NCI-H1694 treated with DMSO at 0.1 percent for 48 hours (cell line): ENCODE measurements at regions not wholly inside any gene's neighbourhood (a gene's known extent, or its start where the extent isn't known, plus 50 kb on each side); places are given as distances from the start of the nearest gene placed in this dataset.
"Not testable (repeated sequence)": the region's sequence is repeated elsewhere in the genome, so short reads cannot be mapped to it uniquely, and the experiment has no call there.

Experiments used
- DNase-seq: peaks from one replicate; lab custom pipeline; 2025; lab: John Stamatoyannopoulos, UW

GRCh38 chr5:36782612-36783011 lies 94.0 kb upstream of the NIPBL start:
- DNase-seq, result not testable (repeated sequence)

- DNase-seq, result no peak
Observed at GRCh38 chr5:36786448-36787012, 90.0 kb upstream of the NIPBL start.

DNA sequence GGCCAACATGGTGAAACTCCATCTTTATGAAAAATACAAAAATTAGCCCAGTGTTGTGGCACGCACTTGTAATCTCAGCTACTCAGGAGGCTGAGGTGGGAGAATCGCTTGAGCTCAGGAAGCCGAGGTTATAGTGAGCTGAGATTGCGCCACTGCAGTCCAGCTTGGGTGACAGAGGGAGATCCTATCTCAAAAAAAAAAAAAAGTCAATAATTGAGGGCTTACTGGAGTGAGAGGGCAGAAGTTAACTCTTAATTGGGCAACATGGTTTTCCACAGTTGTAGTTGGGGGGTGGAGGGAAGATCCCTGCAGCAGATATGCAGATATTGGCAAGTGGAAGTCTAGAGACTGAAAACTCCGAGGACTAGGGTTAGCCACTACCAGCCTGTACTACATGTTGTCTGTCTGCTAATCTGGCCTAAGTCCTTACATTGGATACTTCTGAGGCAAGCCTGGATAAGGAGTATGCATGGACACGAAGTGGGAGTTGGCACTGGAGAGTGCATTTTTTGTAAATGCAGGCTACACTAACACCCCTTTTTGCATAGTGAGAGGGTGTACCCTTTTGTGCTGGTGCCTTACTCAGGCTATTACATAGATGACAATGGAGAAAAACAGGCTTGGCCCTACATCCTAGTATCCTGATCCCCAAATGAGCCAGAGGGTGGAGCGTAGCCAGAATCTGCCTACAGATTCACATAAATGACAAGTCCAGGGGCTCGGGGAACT lies 89.0 kb upstream of the NIPBL start:
- no peak for DNase-seq

- DNase-seq, result no peak
Observed at GRCh38 chr5:36790847-36791246, 85.7 kb upstream of the NIPBL start.

GRCh38 chr5:36792560-36793180 lies 83.9 kb upstream of the NIPBL start:
- DNase-seq, result no peak

DNA sequence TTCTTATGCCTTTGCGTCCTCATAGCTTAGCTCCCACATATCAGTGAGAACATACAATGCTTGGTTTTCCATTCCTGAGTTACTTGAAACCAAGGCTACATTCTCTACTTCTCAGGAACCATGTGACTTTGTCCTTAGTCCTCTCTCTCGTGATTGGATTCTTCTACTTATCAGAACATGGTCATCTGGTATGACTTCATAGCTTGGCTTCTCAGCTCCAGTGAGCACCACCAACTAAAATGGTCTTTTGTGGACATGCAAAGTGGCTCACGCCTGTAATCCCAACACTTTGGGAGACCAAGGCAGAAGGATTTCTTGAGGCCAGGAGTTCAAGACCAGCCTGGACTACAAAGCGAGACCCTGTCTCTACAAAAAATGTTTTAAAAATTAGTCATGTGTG lies 81.2 kb upstream of the NIPBL start:
- DNase-seq, result no peak

DNA sequence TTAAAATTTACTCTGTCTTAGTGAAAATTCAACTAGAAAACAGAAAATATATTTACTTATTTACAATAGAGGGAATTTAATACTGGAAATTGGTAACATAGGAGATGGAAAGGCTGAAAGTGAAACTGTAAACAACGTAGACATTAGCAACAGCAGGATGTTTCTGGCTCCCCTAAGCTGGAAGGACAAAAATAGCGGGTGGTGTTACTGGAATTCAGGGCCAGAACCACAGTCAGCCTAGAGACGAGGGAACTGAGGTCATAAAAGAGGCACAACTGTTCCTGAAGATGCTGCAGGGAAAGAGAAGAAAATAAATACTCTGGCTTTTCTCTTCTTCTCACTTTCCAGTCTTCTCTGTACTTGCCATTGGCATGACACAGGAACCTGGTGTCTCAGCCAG lies 80.4 kb upstream of the NIPBL start:
- no peak for DNase-seq

DNA sequence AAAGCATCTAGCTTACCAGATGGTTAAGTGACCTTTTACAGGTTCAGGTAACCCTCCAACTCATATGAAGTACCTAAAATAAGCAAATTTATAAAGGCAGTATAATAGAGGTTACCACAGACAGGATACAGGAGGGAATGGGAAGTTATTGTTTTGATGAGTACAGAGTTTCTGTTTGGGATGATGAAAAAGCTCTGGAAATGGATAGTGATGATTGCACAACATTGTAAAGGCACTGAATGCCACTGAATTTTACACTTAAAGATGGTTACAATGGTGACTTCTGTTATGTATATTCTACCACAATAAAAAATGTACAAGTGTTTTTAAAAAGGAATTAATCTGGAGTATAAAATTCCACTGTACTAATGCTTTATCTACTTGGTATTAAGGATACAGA lies 75.0 kb upstream of the NIPBL start:
- DNase-seq, result no peak

GRCh38 chr5:36802187-36802586 lies 74.4 kb upstream of the NIPBL start:
- DNase-seq, result no peak

GRCh38 chr5:36813249-36813648 lies 63.3 kb upstream of the NIPBL start:
- DNase-seq, result not testable (repeated sequence)

- no peak for DNase-seq
Observed at GRCh38 chr5:36815871-36816270, 60.7 kb upstream of the NIPBL start.

- DNase-seq, result no peak
Observed at GRCh38 chr5:36820900-36821299, 55.7 kb upstream of the NIPBL start.

GRCh38 chr5:36826694-36827093 lies 49.9 kb upstream of the NIPBL start:
- DNase-seq, result no peak
